Caco-2 (cell line): ENCODE measurements at regions not wholly inside any gene's neighbourhood (a gene's known extent, or its start where the extent isn't known, plus 50 kb on each side); places are given as distances from the start of the nearest gene placed in this dataset.

Source experiments
- BruUV-seq: library from RNA; stranded (reverse); fragments of 400-500 nt; replicated peaks from 2 replicates; lab custom pipeline; 2021; lab: Mats Ljungman, UMichigan
- CTCF ChIA-PET: fragments of 300-600 bp; sonication (Branson Sonifier 250); formaldehyde crosslinking; loops from one replicate; lab custom pipeline; 2022; ENCODE audit warnings: antibody characterized with exemption; lab: Charles Lee
- POLR2A ChIA-PET: fragments of 300-600 bp; sonication (Branson Sonifier 250); formaldehyde crosslinking; loops from one replicate; lab custom pipeline; 2022; ENCODE audit warnings: antibody characterized with exemption; lab: Charles Lee
- DNase-seq, 2 experiments: peaks; one replicate each; pipeline versions ENCODE4 v3.0.0 to v3.0.0-alpha.2; 2020 to 2022
- H3K27me3 ChIP-seq: replicated peaks from 2 replicates; pipeline ENCODE4 v1.6.0; 2011; ENCODE audit warnings: low read length; ENCODE audit not compliant: control insufficient read depth, insufficient read depth
- H3K36me3 ChIP-seq: 2 replicates; pipeline ENCODE4 v1.5.1; 2011; ENCODE audit warnings: low read length; ENCODE audit not compliant: control insufficient read depth, insufficient read depth
- H3K4me1 ChIP-seq: fragments of 250-450 bp; sonication (Bioruptor Pico); 2 replicates; pipeline ENCODE4 v1.5.1; 2020; ENCODE audit warnings: mild to moderate bottlenecking
- H3K4me3 ChIP-seq: 2 replicates; pipeline ENCODE4 v1.5.1; 2011; ENCODE audit warnings: low read depth, mild to moderate bottlenecking, control low read depth, low read length
- H3K9me3 ChIP-seq: fragments of 250-450 bp; sonication (Bioruptor Pico); 2 replicates; pipeline ENCODE4 v1.5.1; 2020; ENCODE audit warnings: mild to moderate bottlenecking, moderate library complexity
- H3K27ac Mint-ChIP-seq: one replicate; pipeline ENCODE4 v1.8.0; 2022; ENCODE audit warnings: mixed read lengths; ENCODE audit not compliant: unreplicated experiment
- H3K27me3 Mint-ChIP-seq: one replicate; pipeline ENCODE4 v1.8.0; 2022; ENCODE audit warnings: mixed read lengths; ENCODE audit not compliant: insufficient read depth, unreplicated experiment
- H3K36me3 Mint-ChIP-seq: one replicate; pipeline ENCODE4 v1.8.0; 2022; ENCODE audit warnings: mild to moderate bottlenecking, mixed read lengths; ENCODE audit not compliant: insufficient read depth, unreplicated experiment
- H3K4me1 Mint-ChIP-seq: one replicate; pipeline ENCODE4 v1.8.0; 2022; ENCODE audit warnings: low read depth, mixed read lengths; ENCODE audit not compliant: unreplicated experiment
- H3K4me3 Mint-ChIP-seq: one replicate; pipeline ENCODE4 v1.8.0; 2022; ENCODE audit warnings: mild to moderate bottlenecking, moderate library complexity, mixed read lengths; ENCODE audit not compliant: unreplicated experiment
- H3K9me3 Mint-ChIP-seq: one replicate; pipeline ENCODE4 v1.8.0; 2022; ENCODE audit warnings: mixed read lengths; ENCODE audit not compliant: unreplicated experiment
- intact Hi-C: fragments of 100-400 bp; cut with micrococcal nuclease; formaldehyde crosslinking; loops from one replicate; pipeline ENCODE4 v1.10.0; 2022; ENCODE audit not compliant: unreplicated experiment
- TF ChIP-seq, protein P1 (sequence below), 2 experiments: fragments of 200-600 bp in 1 of 2; IDR thresholded peaks; 1 replicate in 1 of 2; 2 replicates in 1 of 2; pipeline versions ENCODE4 v1.5.1 to v1.8.0; 2011 to 2022; ENCODE audit warnings: antibody characterized with exemption in 1 of 2, control low read depth in 1 of 2, inconsistent platforms in 1 of 2, low read depth in 1 of 2, low read length in 1 of 2, mild to moderate bottlenecking in 1 of 2, moderate library complexity in 1 of 2; ENCODE audit not compliant: insufficient read depth in 1 of 2, severe bottlenecking in 1 of 2, unreplicated experiment in 1 of 2

DNA sequence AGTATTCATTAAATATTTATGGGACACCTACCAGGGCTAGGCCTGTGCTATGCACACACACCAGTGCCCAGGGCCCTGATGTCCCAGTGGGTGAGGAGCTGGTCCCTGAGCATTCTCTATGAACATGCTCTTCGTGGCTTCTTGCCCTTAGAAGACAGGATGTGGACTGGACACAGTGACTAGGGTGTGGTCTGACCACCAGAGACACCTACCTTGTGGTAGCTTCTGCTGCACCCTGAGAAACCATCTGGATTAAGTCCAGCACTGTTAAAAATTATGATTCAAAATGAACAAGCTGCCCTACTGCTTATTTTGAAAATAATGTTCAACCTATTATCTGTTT is 112.9 kb upstream of the RPS6KA2 start:
- TF ChIP-seq, protein P1, sequence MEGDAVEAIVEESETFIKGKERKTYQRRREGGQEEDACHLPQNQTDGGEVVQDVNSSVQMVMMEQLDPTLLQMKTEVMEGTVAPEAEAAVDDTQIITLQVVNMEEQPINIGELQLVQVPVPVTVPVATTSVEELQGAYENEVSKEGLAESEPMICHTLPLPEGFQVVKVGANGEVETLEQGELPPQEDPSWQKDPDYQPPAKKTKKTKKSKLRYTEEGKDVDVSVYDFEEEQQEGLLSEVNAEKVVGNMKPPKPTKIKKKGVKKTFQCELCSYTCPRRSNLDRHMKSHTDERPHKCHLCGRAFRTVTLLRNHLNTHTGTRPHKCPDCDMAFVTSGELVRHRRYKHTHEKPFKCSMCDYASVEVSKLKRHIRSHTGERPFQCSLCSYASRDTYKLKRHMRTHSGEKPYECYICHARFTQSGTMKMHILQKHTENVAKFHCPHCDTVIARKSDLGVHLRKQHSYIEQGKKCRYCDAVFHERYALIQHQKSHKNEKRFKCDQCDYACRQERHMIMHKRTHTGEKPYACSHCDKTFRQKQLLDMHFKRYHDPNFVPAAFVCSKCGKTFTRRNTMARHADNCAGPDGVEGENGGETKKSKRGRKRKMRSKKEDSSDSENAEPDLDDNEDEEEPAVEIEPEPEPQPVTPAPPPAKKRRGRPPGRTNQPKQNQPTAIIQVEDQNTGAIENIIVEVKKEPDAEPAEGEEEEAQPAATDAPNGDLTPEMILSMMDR (IDR thresholded peaks at IDR 0.05; ENCODE audit: insufficient read depth in 1 of 2, low read depth in 1 of 2, low read length in 1 of 2, severe bottlenecking in 1 of 2, unreplicated experiment in 1 of 2) = no peak

DNA sequence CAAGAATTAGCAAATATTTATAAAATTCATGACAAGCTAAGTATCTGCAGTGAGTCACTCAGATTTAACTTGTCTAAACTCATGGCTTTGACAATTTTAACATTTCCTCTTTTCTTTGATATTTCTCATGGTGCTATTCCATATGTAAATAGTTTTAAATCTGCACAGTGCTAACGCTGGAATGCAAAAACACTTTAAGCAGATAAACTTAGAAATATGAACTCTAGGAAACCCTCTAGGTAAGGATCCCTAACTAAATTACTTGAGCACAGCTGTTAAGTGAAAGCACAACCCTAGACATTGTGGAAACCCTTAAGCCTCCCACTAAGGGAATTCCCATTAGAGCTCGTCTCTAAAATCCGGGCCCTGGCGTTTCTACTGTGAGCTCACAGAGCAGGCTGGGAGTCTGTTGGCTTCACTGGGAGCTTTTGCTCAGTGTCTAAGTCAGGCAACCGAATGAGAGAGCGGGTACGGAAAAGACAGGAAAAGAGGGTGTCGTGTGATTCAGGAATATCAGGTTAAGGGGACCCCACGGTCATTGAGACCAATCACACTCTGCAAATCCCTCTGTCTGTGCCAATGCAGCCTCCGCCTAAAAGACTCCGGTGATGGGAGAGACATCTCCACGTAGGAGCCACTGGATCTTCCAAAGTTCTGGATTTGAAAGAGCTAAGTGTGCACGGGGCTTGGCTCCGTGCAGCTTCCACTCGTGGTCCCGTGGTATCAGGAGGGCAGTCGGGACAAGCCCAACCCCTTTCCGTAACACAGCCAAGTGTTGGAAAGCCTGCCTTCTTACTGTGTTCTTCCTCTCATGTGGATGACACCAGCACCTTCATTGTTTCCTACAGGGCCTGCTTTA is 112.3 kb upstream of the RPS6KA2 start:
- ChIA-PET CTCF (no interaction called here), POLR2A (no interaction called here)
- H3K4me3 Mint-ChIP-seq = no peak overlapping the region

More for the DNA sequence above, 112.9 kb upstream of the RPS6KA2 start:
- Histone ChIP-seq H3K27me3 (no peaks in the 10 kb centered on the region), H3K4me3 (no peak overlapping the region), H3K9me3 (no peaks in the 10 kb centered on the region), H3K36me3 (no peaks in the 10 kb centered on the region), H3K4me1 (no peaks in the 10 kb centered on the region)
- Mint-ChIP-seq H3K4me3 (no peak overlapping the region), H3K27me3 (peaks cover 2% of the 10 kb centered on the region), H3K4me1 (no peaks in the 10 kb centered on the region), H3K27ac (no peak overlapping the region), H3K36me3 (no peaks in the 10 kb centered on the region), H3K9me3 (no peaks in the 10 kb centered on the region)
- ChIA-PET CTCF (no interaction called here), POLR2A (no interaction called here)
- DNase-seq = no peak
- BruUV-seq = no TSS peak
- intact Hi-C loops = loop anchor here (5.0 kb wide), 1 partner anchor 113 kb away; the partner anchor contains the start of gene RPS6KA2

DNA sequence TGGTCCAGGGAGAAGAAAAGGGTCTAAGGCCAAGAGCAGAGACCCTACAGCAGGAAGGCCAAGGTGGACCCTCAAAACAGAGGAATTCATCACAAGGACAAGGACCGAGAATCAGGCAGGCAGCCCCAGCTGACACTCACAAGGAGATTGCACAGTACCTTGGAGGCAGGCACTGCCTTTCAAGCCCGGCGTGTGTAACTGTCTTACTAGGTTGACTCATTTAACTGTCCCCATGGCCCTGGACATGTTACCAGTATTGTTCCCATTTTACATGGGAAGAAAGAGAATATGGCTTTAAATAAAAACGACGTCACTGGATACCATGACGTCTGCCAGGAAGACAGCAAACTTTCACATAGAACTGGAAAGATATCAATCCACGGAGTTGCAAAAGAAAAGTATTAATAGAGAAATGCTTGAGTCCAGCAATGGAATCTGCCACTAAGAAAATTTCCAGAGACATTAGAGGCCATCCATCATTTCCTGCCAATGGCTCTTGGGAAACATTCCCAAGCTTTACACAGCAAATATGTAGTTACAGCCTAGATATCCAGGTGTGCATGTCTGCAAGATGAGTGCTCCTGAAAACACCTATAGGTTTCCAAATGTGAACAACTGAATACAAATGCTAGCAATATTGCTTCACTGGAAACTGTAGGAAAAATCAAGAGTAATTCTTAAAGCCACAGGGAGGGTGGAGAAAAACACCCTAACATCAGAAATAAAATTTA is 111.5 kb upstream of the RPS6KA2 start:
- no peak overlapping the region for H3K27ac Mint-ChIP-seq
- Histone ChIP-seq H3K4me3 (no peak overlapping the region), H3K27me3 (no peaks in the 10 kb centered on the region), H3K4me1 (no peaks in the 10 kb centered on the region), H3K9me3 (no peaks in the 10 kb centered on the region), H3K36me3 (no peaks in the 10 kb centered on the region)
- CTCF ChIA-PET = no interaction called here
- H3K27me3 Mint-ChIP-seq = peaks cover 5% of the 10 kb centered on the region
- DNase-seq = no peak
- no peaks in the 10 kb centered on the region for H3K36me3 Mint-ChIP-seq
- H3K9me3 Mint-ChIP-seq = no peaks in the 10 kb centered on the region
- no peak overlapping the region for H3K4me3 Mint-ChIP-seq
- intact Hi-C loops = no loop called here
- TF ChIP-seq, protein P1 (IDR thresholded peaks at IDR 0.05; ENCODE audit: insufficient read depth in 1 of 2, low read depth in 1 of 2, low read length in 1 of 2, severe bottlenecking in 1 of 2, unreplicated experiment in 1 of 2) = no peak
- no peaks in the 10 kb centered on the region for H3K4me1 Mint-ChIP-seq
- no TSS peak for BruUV-seq
- POLR2A ChIA-PET = no interaction called here

More for the DNA sequence above, 112.3 kb upstream of the RPS6KA2 start:
- DNase-seq = no peak
- H3K27ac Mint-ChIP-seq = no peak overlapping the region
- H3K9me3 Mint-ChIP-seq = no peaks in the 10 kb centered on the region
- Histone ChIP-seq H3K9me3 (no peaks in the 10 kb centered on the region), H3K36me3 (no peaks in the 10 kb centered on the region), H3K27me3 (no peaks in the 10 kb centered on the region), H3K4me3 (no peak overlapping the region), H3K4me1 (no peaks in the 10 kb centered on the region)
- H3K27me3 Mint-ChIP-seq = peaks cover 2% of the 10 kb centered on the region
- no TSS peak for BruUV-seq
- TF ChIP-seq, protein P1 (IDR thresholded peaks at IDR 0.05; ENCODE audit: insufficient read depth in 1 of 2, low read depth in 1 of 2, low read length in 1 of 2, severe bottlenecking in 1 of 2, unreplicated experiment in 1 of 2) = no peak
- no peaks in the 10 kb centered on the region for H3K36me3 Mint-ChIP-seq
- H3K4me1 Mint-ChIP-seq = no peaks in the 10 kb centered on the region
- intact Hi-C loops = no loop called here
